Thyroid gland (tissue), 4 donors: ENCODE measurements at regions not wholly inside any gene's neighbourhood (a gene's known extent, or its start where the extent isn't known, plus 50 kb on each side); places are given as distances from the start of the nearest gene placed in this dataset.

ENCODE experiments used
- POLR2A ChIP-seq, 2 donors: fragments of 450-650 bp; IDR thresholded peaks; one replicate each; pipeline ENCODE4 v1.6.1; 2017; ENCODE audit warnings: antibody characterized with exemption in 2 of 2, mild to moderate bottlenecking in 2 of 2, moderate library complexity in 1 of 2
- TF ChIP-seq, protein P1 (sequence below), 6 experiments: fragments of 200-600 bp in 3 of 6; fragments of 450-650 bp in 3 of 6; sonication (generic) in 3 of 6; IDR thresholded peaks; one replicate each; pipeline ENCODE4 v1.5.1; 2016 to 2019; ENCODE audit warnings: antibody characterized with exemption in 6 of 6, mild to moderate bottlenecking in 2 of 6, inconsistent platforms in 1 of 6, moderate library complexity in 1 of 6

DNA sequence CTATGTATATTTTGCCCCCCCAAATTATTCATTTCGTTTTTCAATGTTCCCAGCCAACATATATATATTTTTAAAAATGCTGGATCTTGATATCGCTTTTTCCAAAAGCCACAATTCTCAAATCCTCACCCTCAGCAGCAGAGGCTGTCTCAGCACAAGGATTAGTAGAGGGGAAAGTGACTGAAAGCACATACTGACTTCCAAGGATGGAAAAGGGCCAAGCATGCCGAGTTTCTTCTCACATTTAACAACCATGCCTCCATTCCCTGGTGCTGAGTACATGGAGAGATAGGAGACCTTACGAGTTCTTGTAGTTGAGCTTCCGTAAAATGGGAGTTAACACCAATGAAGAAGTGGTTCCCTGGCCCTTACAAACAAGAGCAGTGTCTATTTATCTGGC is 403.4 kb upstream of the DCN start:
- no peak for TF ChIP-seq POLR2A (IDR thresholded peaks at IDR 0.05)
- TF ChIP-seq, protein P1, sequence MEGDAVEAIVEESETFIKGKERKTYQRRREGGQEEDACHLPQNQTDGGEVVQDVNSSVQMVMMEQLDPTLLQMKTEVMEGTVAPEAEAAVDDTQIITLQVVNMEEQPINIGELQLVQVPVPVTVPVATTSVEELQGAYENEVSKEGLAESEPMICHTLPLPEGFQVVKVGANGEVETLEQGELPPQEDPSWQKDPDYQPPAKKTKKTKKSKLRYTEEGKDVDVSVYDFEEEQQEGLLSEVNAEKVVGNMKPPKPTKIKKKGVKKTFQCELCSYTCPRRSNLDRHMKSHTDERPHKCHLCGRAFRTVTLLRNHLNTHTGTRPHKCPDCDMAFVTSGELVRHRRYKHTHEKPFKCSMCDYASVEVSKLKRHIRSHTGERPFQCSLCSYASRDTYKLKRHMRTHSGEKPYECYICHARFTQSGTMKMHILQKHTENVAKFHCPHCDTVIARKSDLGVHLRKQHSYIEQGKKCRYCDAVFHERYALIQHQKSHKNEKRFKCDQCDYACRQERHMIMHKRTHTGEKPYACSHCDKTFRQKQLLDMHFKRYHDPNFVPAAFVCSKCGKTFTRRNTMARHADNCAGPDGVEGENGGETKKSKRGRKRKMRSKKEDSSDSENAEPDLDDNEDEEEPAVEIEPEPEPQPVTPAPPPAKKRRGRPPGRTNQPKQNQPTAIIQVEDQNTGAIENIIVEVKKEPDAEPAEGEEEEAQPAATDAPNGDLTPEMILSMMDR (IDR thresholded peaks at IDR 0.05): no peak
